NOMO-1 treated with DMSO at 0.1 percent for 48 hours (cell line): ENCODE measurements at regions not wholly inside any gene's neighbourhood (a gene's known extent, or its start where the extent isn't known, plus 50 kb on each side); places are given as distances from the start of the nearest gene placed in this dataset.
"Not testable (repeated sequence)": the region's sequence is repeated elsewhere in the genome, so short reads cannot be mapped to it uniquely, and the experiment has no call there.

Source experiments
- DNase-seq: peaks from one replicate; lab custom pipeline; 2025; ENCODE audit not compliant: unreplicated experiment; lab: John Stamatoyannopoulos, UW

- no peak for DNase-seq
Observed at GRCh38 chr9:10818206-10818605, 205.4 kb upstream of the PTPRD start.

DNA sequence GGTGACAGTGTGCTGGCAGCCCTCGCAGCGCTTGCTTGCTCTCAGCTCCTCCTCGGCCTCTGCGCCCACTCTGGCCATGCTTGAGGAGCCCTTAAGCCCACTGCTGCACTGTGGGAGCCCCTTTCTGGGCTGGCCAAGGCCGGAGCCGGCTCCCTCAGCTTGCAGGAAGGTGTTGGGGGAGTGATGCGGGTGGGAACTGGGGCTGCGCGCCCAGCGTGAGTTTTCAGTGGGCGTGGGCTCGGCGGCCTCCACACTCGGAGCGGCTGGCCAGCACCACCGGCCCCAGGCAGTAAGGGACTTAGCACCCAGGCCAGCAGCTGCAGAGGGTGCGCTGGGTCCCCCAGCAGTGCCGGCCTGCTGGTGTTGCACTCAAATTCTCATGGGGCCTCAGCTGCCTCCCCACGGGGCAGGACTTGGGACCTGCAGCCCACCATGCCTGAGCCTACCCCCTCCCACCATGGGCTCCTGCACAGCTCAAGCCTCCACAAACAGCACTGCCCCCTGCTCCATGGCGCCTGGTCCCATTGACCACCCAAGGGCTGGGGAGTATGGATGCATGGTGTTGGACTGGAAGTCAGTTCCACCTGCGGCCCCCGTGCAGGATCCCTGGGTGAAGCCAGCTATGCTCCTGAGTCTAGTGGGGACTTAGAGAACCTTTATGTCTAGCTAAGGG is 223.1 kb upstream of the PTPRD start:
- no peak for DNase-seq

GRCh38 chr9:10843151-10843550 is 230.3 kb upstream of the PTPRD start:
- DNase-seq, result no peak

GRCh38 chr9:10855847-10856246 is 243.0 kb upstream of the PTPRD start:
- DNase-seq, result no peak

GRCh38 chr9:10858817-10859216 is 246.0 kb upstream of the PTPRD start:
- DNase-seq, result no peak

- DNase-seq, result no peak
Observed at GRCh38 chr9:10863476-10863875, 250.7 kb upstream of the PTPRD start.

GRCh38 chr9:10867194-10867593 is 254.4 kb upstream of the PTPRD start:
- DNase-seq, result no peak

DNA sequence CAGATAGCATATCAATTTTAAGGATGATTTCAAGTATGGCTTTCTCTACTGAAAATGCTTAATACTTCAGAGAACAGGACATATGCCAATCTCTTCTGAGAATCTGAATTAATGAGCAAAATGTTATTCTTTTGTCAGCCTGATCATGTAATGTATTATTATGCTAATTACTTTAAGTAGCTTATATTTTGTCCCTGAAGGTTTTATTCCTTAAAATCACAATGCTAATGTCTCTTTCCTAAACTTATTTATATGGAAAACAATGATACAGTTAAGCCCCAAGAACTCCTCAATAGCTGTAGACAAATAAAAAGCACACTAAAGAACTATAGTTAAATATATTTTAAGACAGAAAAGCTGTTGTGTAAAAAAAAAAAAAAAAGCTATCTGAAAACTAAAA is 256.9 kb upstream of the PTPRD start:
- no peak for DNase-seq

DNA sequence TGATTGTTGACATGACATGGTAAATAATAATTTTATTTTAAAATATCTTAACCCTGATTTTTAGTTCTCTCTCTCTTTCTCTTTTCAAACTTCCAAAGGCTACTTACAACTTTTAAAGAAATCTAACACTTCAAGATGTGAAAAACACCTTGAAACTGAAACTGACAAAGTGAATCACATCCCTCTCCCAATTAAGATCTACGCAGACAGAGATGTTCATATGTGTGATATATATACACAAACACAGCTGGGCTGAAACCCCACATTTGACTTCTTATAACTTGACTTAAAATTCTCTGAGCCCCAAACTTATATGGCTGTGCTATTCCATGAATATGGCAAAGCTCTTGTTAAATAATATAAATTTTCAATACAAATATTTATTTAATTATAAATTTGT is 261.2 kb upstream of the PTPRD start:
- DNase-seq, result no peak

- no peak for DNase-seq
Observed at GRCh38 chr9:10875752-10876151, 262.9 kb upstream of the PTPRD start.

GRCh38 chr9:10876333-10876732 is 263.5 kb upstream of the PTPRD start:
- DNase-seq, result no peak

DNA sequence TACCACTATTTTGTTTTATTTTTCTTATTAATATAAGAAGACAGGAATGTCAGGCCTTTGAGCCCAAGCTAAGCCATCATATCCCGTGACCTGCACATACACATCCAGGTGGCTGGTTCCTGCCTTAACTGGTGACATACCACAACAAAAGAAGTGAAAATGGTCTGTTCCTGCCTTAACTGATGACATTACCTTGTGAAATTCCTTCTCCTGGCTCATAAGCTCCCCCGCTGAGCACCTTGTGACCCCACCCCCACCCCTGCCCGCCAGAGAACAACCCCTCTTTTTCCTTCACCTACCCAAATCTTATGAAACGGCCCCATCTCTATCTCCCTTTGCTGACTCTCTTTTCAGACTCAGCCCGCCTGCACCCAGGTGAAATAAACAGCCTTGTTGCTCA is 277.5 kb upstream of the PTPRD start:
- DNase-seq, result not testable (repeated sequence)

DNA sequence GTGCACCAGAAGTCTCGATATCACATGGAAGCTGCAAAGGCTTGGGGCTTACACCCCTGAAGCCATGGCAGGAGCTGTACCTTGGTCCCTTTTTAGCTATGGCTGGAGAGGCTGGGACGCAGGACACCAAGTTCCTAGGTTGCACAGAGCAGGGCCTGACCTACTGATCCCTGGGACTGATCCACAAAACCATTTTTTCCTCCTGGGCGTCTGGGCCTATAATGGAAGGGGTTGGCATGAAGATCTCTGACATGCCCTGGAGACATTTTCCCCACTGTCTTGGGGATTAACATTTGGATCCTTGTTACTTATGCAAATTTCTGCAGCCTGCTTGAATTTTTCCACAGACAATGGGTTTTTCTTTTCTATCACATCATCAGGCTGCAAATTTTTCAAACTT is 286.7 kb upstream of the PTPRD start:
- no peak for DNase-seq

- no peak for DNase-seq
Observed at GRCh38 chr9:10903969-10904368, 291.2 kb upstream of the PTPRD start.

DNA sequence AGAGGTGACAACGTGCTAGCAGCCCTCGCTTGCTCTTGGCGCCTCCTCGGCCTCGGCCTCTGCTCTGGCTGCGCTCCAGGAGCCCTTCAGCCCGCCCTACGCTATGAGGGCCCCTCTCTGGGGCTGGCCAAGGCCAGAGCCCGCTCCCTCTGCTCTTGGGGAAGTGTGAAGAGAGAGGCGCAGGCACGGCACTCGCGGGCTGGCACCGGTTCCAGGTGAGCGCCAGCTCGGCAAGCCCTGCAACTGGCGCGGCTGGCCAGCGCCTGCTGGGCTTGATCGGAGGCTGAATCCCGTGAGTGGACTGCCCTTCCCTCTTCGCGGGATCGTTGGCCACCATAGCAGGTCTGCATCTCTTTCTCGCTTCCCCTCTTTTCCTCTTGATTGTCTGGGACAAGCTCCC is 298.0 kb upstream of the PTPRD start:
- no peak for DNase-seq

DNA sequence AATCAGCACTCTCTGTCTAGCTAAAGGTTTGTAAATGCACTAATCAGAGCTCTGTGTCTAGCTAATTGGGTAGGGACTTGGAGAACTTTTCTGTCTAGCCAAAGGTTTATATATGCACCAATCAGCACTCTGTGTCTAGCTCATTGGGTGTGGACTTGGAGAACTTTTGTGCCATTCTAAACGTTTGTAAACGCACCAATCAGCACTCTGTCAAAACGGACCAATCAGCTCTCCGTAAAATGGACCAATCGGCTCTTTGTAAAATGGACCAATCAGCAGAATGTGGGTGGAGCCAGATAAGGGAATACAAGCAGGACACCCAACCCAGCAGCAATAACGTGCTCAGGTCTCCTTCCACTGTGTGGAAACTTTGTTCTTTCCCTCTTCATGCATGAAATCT is 298.6 kb upstream of the PTPRD start:
- DNase-seq, result no peak

DNA sequence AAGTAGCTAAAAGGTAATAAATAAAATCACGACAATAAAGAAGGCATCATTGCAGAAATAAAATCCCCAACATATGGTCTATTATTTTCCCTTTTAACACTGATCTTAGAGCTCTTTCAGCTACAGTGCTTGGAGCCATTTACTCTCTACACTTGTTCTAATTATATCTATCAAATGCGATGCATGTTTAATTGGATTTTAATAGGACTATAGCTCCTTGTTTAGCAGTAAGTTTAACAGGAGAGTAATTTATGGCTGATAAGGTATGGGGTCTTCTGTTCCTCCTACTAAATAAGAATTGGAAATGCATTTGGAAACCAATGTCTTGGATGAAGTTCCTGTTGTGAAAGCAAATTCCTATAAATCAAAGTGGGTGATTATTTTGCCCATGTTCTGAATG is 304.2 kb upstream of the PTPRD start:
- DNase-seq, result no peak

GRCh38 chr9:10921671-10922070 is 308.9 kb upstream of the PTPRD start:
- no peak for DNase-seq

DNA sequence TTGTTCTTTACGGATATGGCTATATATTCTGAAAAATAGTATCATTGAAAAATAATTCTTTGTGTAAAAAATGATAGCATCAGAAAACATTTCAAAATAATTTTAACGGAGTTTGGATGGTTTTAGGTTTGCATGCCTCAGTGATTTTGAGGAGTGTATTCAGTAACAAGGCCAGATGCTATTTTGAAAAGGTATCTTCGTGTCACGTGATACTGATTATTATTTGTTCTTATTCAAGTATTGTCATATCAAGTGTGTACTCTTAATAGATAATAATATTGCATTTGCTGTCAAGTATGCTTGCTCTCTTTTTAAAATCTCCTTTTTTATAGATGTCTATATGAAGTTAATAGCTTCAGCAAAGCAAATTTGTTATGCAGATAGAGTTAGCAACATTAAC is 313.1 kb upstream of the PTPRD start:
- DNase-seq, result no peak

DNA sequence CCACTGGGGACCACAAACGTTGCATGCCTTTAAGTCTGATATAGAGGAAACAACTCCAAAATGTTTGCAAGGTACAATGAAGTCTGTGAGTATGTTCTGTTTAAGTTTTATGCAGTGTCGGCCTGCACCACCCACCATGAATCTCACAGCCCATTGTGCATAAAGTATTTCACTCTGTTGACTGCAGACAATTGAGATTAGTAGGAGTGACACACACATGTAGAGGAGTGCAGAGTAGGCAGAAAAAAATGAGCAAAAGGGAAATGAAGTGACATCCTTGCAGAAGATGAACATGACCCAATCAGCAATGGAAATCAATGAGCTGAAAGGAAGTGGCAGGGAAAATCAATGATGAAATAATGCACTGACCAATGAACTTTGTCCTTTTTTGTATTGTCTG is 315.6 kb upstream of the PTPRD start:
- no peak for DNase-seq

- DNase-seq, result no peak
Observed at GRCh38 chr9:10930081-10930480, 317.3 kb upstream of the PTPRD start.

DNA sequence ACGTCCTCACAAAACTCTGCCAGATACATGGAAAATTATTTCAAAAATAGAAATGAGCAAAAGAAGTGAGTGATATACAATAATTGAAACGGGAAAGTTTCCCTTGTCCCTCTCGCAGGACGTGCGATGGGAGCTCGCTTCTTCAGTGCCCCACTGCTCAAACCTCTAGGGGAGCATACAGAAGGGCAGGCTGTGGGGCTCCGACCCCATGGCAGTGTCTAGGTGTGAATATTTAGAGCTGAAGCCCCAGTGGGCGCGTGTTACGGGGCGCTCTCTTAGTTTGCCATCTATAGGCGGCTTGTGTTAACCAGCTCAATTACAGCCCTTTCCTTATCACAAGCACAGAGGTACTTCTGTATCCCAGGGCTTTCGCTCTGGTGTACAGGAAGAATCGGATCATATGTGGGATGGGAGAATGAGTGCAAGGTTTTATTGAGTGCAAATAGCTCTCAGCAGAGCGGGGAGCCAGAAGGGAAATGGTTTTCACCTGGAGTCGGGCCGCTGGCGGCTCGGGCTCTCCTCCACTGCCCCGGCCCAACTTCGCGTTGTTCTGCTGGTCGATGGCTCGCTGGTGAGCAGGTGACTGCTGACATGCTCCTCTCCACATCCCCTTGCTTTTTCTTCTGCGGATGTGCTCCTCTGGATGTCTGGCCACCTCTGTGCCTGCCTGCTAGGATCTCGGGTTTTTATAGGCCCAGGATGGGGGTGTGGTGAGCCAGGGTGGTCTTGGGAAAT is 334.0 kb upstream of the PTPRD start:
- no peak for DNase-seq

DNA sequence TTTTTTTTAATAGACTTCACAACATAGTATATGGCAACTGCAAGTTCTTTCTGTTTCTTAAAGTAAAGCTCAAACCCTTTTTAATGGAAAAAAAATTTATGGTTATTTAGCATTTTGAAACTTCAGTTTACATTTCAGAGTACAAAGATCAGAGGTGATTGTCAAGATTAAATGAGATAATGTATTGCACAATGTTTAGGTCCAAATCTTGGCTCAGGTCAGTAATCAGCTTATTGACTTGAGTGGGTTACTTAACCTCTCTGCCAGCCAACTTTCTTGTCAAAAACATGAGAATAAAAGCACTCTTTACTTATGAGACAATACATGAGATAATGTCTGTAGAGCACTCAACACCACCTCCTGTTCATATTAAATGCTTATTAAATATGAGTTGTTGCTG is 345.1 kb upstream of the PTPRD start:
- no peak for DNase-seq
